ENCODE measurements at regions not wholly inside any gene's neighbourhood (a gene's known extent, or its start where the extent isn't known, plus 50 kb on each side); places are given as distances from the start of the nearest gene placed in this dataset.
"Not testable (repeated sequence)": the region's sequence is repeated elsewhere in the genome, so short reads cannot be mapped to it uniquely, and the experiment has no call there.

DNA sequence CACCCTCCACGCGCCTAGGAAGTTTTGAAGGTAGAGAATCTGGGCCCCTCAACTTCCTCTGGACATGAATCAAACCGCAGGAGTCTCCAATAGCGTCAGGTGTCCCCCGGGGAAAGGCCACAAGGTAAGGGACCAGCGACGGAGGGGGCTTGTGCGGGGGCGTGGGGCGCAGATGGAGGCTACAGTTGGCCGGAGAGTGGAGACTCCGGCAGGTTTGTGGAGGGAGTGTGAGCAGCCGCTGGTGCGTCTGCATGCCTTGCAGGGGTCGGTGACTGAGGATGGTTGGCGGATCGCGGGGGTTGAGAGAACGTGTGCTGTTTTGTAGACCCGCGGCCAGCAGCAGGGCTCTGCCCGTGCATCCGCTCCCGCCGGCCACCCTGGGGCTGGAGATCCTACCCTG lies 303.3 kb upstream of the DPP6 start:
- H3K27me3 ChIP-seq; H3K4me3 ChIP-seq; DNase-seq; H3K27ac ChIP-seq; intact Hi-C loops (cut with DNase I); H3K9me3 ChIP-seq; H3K4me1 ChIP-seq; ATAC-seq; H3K36me3 ChIP-seq: not testable (repeated sequence)
- 1 to 4% methylated on average over 22 to 23 of the region's 25 CpGs for WGBS, 2 donors

DNA sequence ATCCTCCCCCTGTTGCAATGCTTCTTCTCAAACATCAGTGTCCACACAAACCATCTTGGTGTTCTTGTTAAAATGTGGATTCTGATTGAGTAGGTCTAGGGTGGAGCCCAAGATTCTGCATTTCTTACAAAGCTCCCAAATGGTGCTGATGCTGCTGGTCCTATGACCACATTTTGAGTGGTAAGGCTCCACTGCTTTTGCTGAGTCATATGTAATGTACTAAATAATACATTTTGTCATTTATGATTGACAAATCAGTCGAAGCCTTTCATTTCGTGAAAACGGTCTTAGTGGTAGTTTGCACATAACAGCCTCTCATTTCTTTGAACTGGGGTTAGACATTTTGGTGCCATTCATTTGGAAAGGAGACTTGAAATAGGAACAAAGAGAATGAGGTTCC lies 286.3 kb upstream of the DPP6 start:
- H3K9me3 ChIP-seq, ATAC-seq: not testable (repeated sequence)
- 93 to 94% methylated on average over 3 of the region's 3 CpGs for WGBS, 2 donors

DNA sequence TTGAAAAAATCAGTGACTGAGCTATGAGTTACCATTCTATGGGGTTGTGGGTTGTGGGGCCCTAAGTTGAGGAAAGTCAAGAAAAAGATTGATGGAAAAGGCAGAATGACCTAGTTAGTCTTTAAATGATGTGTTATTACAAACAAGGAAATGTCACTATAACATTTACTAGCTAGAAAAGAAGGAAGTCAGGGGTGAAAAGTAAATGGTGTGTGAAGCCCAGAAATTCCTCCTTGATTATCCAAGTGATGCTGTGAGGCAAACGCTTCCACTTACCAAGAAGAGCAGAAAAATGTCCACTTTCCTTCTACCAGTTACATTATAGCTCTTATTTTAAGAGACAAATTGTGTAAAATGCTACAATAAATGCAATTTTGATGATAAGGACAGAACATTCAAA lies 285.3 kb upstream of the DPP6 start:
- H3K4me3 ChIP-seq; H3K4me1 ChIP-seq; H3K36me3 ChIP-seq; H3K27ac ChIP-seq; H3K27me3 ChIP-seq; DNase-seq; intact Hi-C loops (cut with DNase I); H3K9me3 ChIP-seq; ATAC-seq: not testable (repeated sequence)
- 58 to 71% methylated on average over 1 of the region's 1 CpG for WGBS, 2 donors

More for the DNA sequence above, 286.3 kb upstream of the DPP6 start:
- intact Hi-C loops (cut with DNase I); H3K27ac ChIP-seq; H3K36me3 ChIP-seq; H3K27me3 ChIP-seq; H3K4me1 ChIP-seq; H3K4me3 ChIP-seq; DNase-seq: not testable (repeated sequence)

DNA sequence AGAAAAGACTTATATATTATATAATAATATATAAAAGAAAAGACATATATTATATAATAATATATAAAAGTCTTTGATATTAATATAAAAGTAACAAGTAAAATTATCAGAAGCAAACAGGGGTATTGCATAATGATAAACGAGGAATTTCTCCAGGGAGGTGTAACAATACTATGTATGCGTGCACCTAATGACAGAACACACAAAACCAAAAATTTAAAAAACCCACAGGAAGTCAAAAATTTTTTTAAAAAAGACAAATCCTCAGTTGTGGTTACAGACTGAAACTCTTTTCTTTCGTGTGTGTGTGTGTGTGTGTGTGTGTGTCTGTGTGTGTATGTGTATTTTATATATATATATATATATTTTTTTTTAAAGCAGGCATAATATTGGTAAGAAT lies 279.2 kb upstream of the DPP6 start:
- no peak overlapping the region for H3K4me3 ChIP-seq
- no peaks in the 10 kb centered on the region for H3K9me3 ChIP-seq
- intact Hi-C loops (cut with DNase I) = no loop called here
- H3K4me1 ChIP-seq = no peaks in the 10 kb centered on the region
- TF ChIP-seq, protein P1, sequence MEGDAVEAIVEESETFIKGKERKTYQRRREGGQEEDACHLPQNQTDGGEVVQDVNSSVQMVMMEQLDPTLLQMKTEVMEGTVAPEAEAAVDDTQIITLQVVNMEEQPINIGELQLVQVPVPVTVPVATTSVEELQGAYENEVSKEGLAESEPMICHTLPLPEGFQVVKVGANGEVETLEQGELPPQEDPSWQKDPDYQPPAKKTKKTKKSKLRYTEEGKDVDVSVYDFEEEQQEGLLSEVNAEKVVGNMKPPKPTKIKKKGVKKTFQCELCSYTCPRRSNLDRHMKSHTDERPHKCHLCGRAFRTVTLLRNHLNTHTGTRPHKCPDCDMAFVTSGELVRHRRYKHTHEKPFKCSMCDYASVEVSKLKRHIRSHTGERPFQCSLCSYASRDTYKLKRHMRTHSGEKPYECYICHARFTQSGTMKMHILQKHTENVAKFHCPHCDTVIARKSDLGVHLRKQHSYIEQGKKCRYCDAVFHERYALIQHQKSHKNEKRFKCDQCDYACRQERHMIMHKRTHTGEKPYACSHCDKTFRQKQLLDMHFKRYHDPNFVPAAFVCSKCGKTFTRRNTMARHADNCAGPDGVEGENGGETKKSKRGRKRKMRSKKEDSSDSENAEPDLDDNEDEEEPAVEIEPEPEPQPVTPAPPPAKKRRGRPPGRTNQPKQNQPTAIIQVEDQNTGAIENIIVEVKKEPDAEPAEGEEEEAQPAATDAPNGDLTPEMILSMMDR (IDR thresholded peaks at IDR 0.05) = no peak
- no peaks in the 10 kb centered on the region for H3K27me3 ChIP-seq
- H3K27ac ChIP-seq = no peak overlapping the region
- DNase-seq (no peak), ATAC-seq (no peak)
- H3K36me3 ChIP-seq = no peaks in the 10 kb centered on the region
- WGBS, 2 donors = 64 to 66% methylated on average over 3 of the region's 3 CpGs

DNA sequence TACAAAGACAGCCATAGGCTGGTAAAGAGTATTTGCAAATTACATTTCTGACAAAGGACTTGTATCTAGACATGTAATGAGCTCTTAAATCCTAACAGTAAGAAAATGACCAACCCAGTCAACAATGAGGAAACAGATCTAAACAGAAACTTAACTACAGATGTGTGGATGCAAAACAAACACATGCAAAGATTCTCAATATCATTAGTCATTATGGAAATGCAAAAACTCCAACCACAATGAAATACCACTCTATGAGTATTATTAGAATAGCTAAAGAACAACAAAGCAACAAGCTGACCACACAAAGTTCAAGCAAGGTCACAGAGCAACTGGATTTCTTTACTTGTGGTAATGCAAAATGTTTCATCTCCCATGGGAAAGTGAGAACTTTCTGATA lies 275.3 kb upstream of the DPP6 start:
- H3K27ac ChIP-seq; intact Hi-C loops (cut with DNase I); H3K4me1 ChIP-seq; H3K36me3 ChIP-seq; DNase-seq; ATAC-seq; H3K27me3 ChIP-seq; H3K4me3 ChIP-seq; H3K9me3 ChIP-seq: not testable (repeated sequence)

DNA sequence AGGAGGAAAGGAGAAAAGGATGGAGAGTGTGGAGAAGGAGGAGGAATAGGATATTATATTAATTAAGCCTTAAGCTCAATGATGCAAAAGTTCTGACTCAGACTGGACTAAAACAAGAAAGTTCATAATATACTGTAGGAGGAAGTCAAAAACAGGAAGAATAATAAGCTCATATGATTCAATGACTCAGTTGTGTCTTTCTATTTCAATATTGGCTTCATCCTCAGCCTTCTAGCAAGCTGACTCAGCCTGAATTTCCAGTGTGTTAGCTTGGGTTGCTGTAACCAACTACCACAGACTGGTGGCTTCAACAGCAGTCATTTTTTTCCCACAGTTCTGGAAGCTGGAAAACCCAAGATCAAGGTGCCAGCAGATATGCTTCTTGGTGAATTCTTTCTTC lies 254.8 kb upstream of the DPP6 start:
- H3K4me1 ChIP-seq; H3K9me3 ChIP-seq; H3K36me3 ChIP-seq; H3K27ac ChIP-seq; DNase-seq; H3K27me3 ChIP-seq; ATAC-seq; H3K4me3 ChIP-seq; intact Hi-C loops (cut with DNase I): not testable (repeated sequence)

DNA sequence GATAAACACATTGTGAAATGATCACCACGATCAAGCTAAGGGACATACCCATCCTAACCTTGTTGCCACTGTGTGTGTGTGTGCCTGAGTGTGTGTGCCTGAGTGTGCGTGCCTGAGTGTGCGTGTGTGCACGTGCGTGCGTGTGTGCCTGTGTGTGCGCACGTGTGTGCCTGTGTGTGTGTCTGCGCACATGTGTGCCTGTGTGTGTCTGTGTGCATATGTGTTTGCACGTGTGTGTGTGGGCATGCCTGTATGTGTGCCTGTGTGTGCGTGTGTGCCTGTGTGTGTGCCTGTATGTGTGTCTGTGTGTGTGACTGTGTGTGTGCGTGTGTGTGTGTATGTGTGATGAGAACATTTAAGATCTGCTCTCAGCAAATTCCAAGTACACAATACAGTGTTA lies 244.1 kb upstream of the DPP6 start:
- TF ChIP-seq, protein P1 (IDR thresholded peaks at IDR 0.05) = no peak
- Histone ChIP-seq H3K27me3 (no peaks in the 10 kb centered on the region), H3K27ac (no peak overlapping the region), H3K4me1 (no peaks in the 10 kb centered on the region), H3K4me3 (no peak overlapping the region), H3K9me3 (no peaks in the 10 kb centered on the region), H3K36me3 (no peaks in the 10 kb centered on the region)
- intact Hi-C loops (cut with DNase I) = no loop called here
- ATAC-seq (no peak), DNase-seq (no peak)
- WGBS, 2 donors = 93% methylated on average over 12 of the region's 12 CpGs

All from heart right ventricle (tissue), 16 donors.